ENCODE measurements at regions not wholly inside any gene's neighbourhood (a gene's known extent, or its start where the extent isn't known, plus 50 kb on each side); places are given as distances from the start of the nearest gene placed in this dataset.

DNA sequence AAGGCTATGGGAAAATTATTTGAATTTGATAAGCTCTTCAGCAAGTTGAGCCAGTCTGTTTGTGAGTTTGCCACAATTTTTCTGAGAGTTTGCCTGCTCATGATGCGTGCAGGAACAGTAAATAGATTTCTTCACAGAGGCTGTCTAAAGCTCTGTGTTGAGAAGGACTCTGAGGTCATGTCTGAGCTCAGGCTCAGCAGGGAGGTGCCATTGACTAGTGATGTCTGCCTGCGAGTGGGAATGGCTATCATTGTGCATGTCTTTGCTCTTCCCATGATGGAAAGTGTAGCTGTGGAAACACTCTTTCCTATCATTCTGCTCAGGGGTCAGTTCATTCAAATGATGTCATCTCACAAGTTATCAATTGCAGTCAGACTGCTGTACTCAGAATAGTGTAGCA is 142.8 kb downstream of the RASEF start:
- Mint-ChIP-seq H3K9me3 (peaks cover 25 to 26% of the 10 kb centered on the region in 2 experiments), H3K4me3 (no peak overlapping the region)

More for the DNA sequence above, 142.8 kb downstream of the RASEF start:
- Mint-ChIP-seq H3K4me1 (peaks cover 15 to 18% of the 10 kb centered on the region in 2 experiments), H3K27ac (no peak overlapping the region), H3K36me3 (ENCODE audit: insufficient read depth in 1 of 3, low read depth in 3 of 3) (peaks cover 18 to 28% (median 22%) of the 10 kb centered on the region in 3 experiments), H3K27me3 (ENCODE audit: low read depth) (no peaks in the 10 kb centered on the region)
- Histone ChIP-seq H2BK5ac (ENCODE audit: insufficient read length, low read length) (no peak overlapping the region), H2BK12ac (ENCODE audit: insufficient read length, low read depth, low read length) (no peak overlapping the region), H3K18ac (ENCODE audit: insufficient read length, low read depth, low read length) (no peak overlapping the region), H3K14ac (ENCODE audit: insufficient read depth, low read length) (no peak overlapping the region), H3K27ac (ENCODE audit: insufficient read length, low read depth, low read length) (no peak overlapping the region), H2BK20ac (ENCODE audit: low read depth, low read length, poor library complexity, severe bottlenecking) (no peak overlapping the region), H3K4me1 (ENCODE audit: insufficient read depth, low read length) (0 out of 2 replicates have a peak, but pooled peaks cover 2% of the 10 kb centered on the region), H3K56ac (ENCODE audit: insufficient read length, low read depth, low read length) (no peak overlapping the region), H3K23ac (ENCODE audit: insufficient read length, low read depth, low read length) (no peak overlapping the region), H3K9ac (ENCODE audit: extremely low read depth, insufficient read length, low read length) (no peak overlapping the region), H4K91ac (ENCODE audit: insufficient read length, low read depth, low read length) (no peak overlapping the region), H2AK5ac (ENCODE audit: insufficient read length, low read length) (no peak overlapping the region), H3K4me2 (ENCODE audit: insufficient read depth, insufficient read length, low read length) (no peak overlapping the region), H3K79me2 (ENCODE audit: insufficient read depth, low read length) (no peaks in the 10 kb centered on the region), H4K5ac (ENCODE audit: insufficient read length, low read depth, low read length) (no peak overlapping the region), H3T11ph (ENCODE audit: low read length) (no peak overlapping the region), H3K4ac (ENCODE audit: low read depth, low read length) (no peak overlapping the region), H3K23me2 (ENCODE audit: insufficient read length, low read depth, low read length, poor library complexity, severe bottlenecking) (no peaks in the 10 kb centered on the region), H2BK15ac (ENCODE audit: low read depth, low read length) (no peak overlapping the region), H2BK120ac (ENCODE audit: low read depth, low read length, poor library complexity, severe bottlenecking) (no peak overlapping the region), H3K27me3 (ENCODE audit: insufficient read depth, low read length) (no peaks in the 10 kb centered on the region), H4K20me1 (ENCODE audit: control insufficient read depth, insufficient read depth, insufficient read length) (no peaks in the 10 kb centered on the region), H3K9me3 (ENCODE audit: control insufficient read depth, low read depth, low read length) (peaks cover 11% of the 10 kb centered on the region), H3K79me1 (ENCODE audit: insufficient read depth, low read depth, low read length, poor library complexity, severe bottlenecking) (no peaks in the 10 kb centered on the region), H4K8ac (replicated peaks; ENCODE audit: insufficient read length, low read depth, low read length) (no peak overlapping the region), H2AFZ (ENCODE audit: low read length) (no peak overlapping the region)
- no CpG with 5 or more reads among the region's 2 CpGs for WGBS (ENCODE audit: extremely low coverage, insufficient read length, low lambda C conversion rate)
- DNase-seq = no peak
- TF ChIP-seq, protein P1, sequence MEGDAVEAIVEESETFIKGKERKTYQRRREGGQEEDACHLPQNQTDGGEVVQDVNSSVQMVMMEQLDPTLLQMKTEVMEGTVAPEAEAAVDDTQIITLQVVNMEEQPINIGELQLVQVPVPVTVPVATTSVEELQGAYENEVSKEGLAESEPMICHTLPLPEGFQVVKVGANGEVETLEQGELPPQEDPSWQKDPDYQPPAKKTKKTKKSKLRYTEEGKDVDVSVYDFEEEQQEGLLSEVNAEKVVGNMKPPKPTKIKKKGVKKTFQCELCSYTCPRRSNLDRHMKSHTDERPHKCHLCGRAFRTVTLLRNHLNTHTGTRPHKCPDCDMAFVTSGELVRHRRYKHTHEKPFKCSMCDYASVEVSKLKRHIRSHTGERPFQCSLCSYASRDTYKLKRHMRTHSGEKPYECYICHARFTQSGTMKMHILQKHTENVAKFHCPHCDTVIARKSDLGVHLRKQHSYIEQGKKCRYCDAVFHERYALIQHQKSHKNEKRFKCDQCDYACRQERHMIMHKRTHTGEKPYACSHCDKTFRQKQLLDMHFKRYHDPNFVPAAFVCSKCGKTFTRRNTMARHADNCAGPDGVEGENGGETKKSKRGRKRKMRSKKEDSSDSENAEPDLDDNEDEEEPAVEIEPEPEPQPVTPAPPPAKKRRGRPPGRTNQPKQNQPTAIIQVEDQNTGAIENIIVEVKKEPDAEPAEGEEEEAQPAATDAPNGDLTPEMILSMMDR (conservative IDR thresholded peaks at IDR 0.05) = no peak
